ENCODE measurements at regions not wholly inside any gene's neighbourhood (a gene's known extent, or its start where the extent isn't known, plus 50 kb on each side); places are given as distances from the start of the nearest gene placed in this dataset.

GRCh38 chr13:20297181-20297580 lies 65.1 kb upstream of the GJB6 start:
- no peak overlapping the region for H3K4me2 ChIP-seq (ENCODE audit: control insufficient read depth, extremely low read depth, insufficient read depth, low read depth, low read length)
- H3K79me2 ChIP-seq (ENCODE audit: control insufficient read depth, insufficient read depth, low read length) = no peaks in the 10 kb centered on the region
- TF ChIP-seq, protein P1, sequence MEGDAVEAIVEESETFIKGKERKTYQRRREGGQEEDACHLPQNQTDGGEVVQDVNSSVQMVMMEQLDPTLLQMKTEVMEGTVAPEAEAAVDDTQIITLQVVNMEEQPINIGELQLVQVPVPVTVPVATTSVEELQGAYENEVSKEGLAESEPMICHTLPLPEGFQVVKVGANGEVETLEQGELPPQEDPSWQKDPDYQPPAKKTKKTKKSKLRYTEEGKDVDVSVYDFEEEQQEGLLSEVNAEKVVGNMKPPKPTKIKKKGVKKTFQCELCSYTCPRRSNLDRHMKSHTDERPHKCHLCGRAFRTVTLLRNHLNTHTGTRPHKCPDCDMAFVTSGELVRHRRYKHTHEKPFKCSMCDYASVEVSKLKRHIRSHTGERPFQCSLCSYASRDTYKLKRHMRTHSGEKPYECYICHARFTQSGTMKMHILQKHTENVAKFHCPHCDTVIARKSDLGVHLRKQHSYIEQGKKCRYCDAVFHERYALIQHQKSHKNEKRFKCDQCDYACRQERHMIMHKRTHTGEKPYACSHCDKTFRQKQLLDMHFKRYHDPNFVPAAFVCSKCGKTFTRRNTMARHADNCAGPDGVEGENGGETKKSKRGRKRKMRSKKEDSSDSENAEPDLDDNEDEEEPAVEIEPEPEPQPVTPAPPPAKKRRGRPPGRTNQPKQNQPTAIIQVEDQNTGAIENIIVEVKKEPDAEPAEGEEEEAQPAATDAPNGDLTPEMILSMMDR (optimal IDR thresholded peaks at IDR 0.05 in 1 of 3, IDR thresholded peaks at IDR 0.05 in 1 of 3, conservative IDR thresholded peaks at IDR 0.05 in 1 of 3; ENCODE audit: extremely low read depth in 1 of 3, insufficient read depth in 2 of 3, low read length in 3 of 3) = no peak
- no peak for TF ChIP-seq EZH2 (IDR thresholded peaks at IDR 0.05; ENCODE audit: low read length)
- no peak overlapping the region for H3K4me3 ChIP-seq (ENCODE audit: control insufficient read depth in 2 of 3, extremely low read depth in 1 of 3, insufficient read depth in 2 of 3, low read depth in 1 of 3, low read length in 3 of 3)
- DNase-seq (ENCODE audit: low read depth, low spot score) (no peak), FAIRE-seq (peak; percentile 86)
- H3K27ac ChIP-seq (ENCODE audit: control insufficient read depth, insufficient read depth, low read length) = no peak overlapping the region
- H3K9me1 ChIP-seq (ENCODE audit: control insufficient read depth, extremely low read depth, insufficient read depth, low read length) = no peaks in the 10 kb centered on the region
- no peak overlapping the region for H3K9ac ChIP-seq (ENCODE audit: control insufficient read depth, extremely low read depth, insufficient read depth, low read length)
- H3K36me3 ChIP-seq (ENCODE audit: control insufficient read depth in 2 of 2, extremely low read depth in 1 of 2, insufficient read depth in 2 of 2, low read length in 2 of 2) = no peaks in the 10 kb centered on the region
- dilution Hi-C loops (cut with MboI; ENCODE audit: extremely low pct_ligation_motif_present, low sequenced_read_pairs) = no loop called here
- H3K27me3 ChIP-seq (ENCODE audit: control insufficient read depth, extremely low read depth, insufficient read depth, low read length) = no peaks in the 10 kb centered on the region
- H4K20me1 ChIP-seq (ENCODE audit: control insufficient read depth, extremely low read depth, insufficient read depth, low read length) = no peaks in the 10 kb centered on the region
- peaks cover 9% of the 10 kb centered on the region for H3K4me1 ChIP-seq (ENCODE audit: control insufficient read depth, extremely low read depth, insufficient read depth, low read length)
- H3K9me3 ChIP-seq (ENCODE audit: control insufficient read depth, low read depth, low read length) = no peaks in the 10 kb centered on the region
- H2AFZ ChIP-seq (ENCODE audit: control insufficient read depth, low read length) = no peak overlapping the region

DNA sequence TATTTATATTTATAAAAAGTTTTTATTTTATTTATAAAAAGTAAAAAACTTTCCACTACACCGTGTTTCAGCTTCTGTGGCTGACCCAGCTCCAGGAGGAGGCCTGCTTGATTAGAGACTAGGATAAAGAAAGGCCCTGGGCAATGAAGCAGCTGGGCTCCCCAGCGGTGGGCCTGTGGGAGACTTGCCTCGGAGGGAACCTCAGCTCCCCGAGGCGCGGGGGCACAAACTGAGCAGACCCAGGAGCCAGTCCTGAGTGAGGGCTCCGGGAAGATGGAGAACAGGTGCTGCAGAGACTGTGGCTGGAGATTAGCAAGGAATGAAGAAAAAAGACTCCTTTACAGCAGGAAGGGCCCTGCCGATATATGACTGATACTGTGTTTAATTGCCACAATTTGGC lies 63.8 kb upstream of the GJB6 start:
- Histone ChIP-seq H2AFZ (ENCODE audit: control insufficient read depth, low read length) (no peak overlapping the region), H3K9ac (ENCODE audit: control insufficient read depth, extremely low read depth, insufficient read depth, low read length) (no peak overlapping the region), H3K36me3 (ENCODE audit: control insufficient read depth in 2 of 2, extremely low read depth in 1 of 2, insufficient read depth in 2 of 2, low read length in 2 of 2) (no peaks in the 10 kb centered on the region), H3K4me2 (ENCODE audit: control insufficient read depth, extremely low read depth, insufficient read depth, low read depth, low read length) (no peak overlapping the region), H3K9me1 (ENCODE audit: control insufficient read depth, extremely low read depth, insufficient read depth, low read length) (no peaks in the 10 kb centered on the region), H3K27me3 (ENCODE audit: control insufficient read depth, extremely low read depth, insufficient read depth, low read length) (no peaks in the 10 kb centered on the region), H3K79me2 (ENCODE audit: control insufficient read depth, insufficient read depth, low read length) (no peaks in the 10 kb centered on the region), H4K20me1 (ENCODE audit: control insufficient read depth, extremely low read depth, insufficient read depth, low read length) (no peaks in the 10 kb centered on the region), H3K4me3 (ENCODE audit: control insufficient read depth in 2 of 3, extremely low read depth in 1 of 3, insufficient read depth in 2 of 3, low read depth in 1 of 3, low read length in 3 of 3) (no peak overlapping the region), H3K9me3 (ENCODE audit: control insufficient read depth, low read depth, low read length) (no peaks in the 10 kb centered on the region), H3K27ac (ENCODE audit: control insufficient read depth, insufficient read depth, low read length) (no peak overlapping the region), H3K4me1 (ENCODE audit: control insufficient read depth, extremely low read depth, insufficient read depth, low read length) (peaks cover 9% of the 10 kb centered on the region)
- TF ChIP-seq, protein P1 (optimal IDR thresholded peaks at IDR 0.05 in 1 of 3, IDR thresholded peaks at IDR 0.05 in 1 of 3, conservative IDR thresholded peaks at IDR 0.05 in 1 of 3; ENCODE audit: extremely low read depth in 1 of 3, insufficient read depth in 2 of 3, low read length in 3 of 3) = no peak
- no peak for TF ChIP-seq EZH2 (IDR thresholded peaks at IDR 0.05; ENCODE audit: low read length)
- FAIRE-seq (no peak), DNase-seq (ENCODE audit: low read depth, low spot score) (no peak)
- dilution Hi-C loops (cut with MboI; ENCODE audit: extremely low pct_ligation_motif_present, low sequenced_read_pairs) = no loop called here

Measured in keratinocyte (primary cell).